NCI-H460 (cell line): ENCODE measurements at regions not wholly inside any gene's neighbourhood (a gene's known extent, or its start where the extent isn't known, plus 50 kb on each side); places are given as distances from the start of the nearest gene placed in this dataset.
"Not testable (repeated sequence)": the region's sequence is repeated elsewhere in the genome, so short reads cannot be mapped to it uniquely, and the experiment has no call there.

ENCODE experiments used
- DNase-seq: peaks from one replicate; pipeline ENCODE4 v3.0.0-alpha.2; 2016; ENCODE audit warnings: low read depth; ENCODE audit errors: extremely low read depth

DNA sequence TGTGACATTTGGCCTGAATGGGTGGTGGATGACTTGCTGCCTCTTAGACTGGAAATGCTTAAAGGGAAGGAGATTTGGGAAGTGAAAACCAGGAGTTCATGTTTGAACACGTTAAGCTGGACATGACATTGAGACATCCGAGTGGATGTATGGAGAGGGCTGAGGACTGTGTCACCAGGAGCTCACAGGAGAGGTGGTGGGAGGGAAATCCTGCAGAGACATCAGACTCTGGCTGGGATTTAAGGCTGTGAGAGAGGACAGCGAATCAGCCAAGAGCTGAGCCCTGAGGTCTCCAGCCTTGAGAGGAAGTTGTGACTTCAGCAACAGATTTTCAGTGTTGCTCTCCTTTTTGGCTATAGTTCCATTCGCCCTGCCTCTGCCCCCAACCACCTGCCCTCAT is 432.5 kb upstream of the SPATA31A3 start:
- not testable (repeated sequence) for DNase-seq

DNA sequence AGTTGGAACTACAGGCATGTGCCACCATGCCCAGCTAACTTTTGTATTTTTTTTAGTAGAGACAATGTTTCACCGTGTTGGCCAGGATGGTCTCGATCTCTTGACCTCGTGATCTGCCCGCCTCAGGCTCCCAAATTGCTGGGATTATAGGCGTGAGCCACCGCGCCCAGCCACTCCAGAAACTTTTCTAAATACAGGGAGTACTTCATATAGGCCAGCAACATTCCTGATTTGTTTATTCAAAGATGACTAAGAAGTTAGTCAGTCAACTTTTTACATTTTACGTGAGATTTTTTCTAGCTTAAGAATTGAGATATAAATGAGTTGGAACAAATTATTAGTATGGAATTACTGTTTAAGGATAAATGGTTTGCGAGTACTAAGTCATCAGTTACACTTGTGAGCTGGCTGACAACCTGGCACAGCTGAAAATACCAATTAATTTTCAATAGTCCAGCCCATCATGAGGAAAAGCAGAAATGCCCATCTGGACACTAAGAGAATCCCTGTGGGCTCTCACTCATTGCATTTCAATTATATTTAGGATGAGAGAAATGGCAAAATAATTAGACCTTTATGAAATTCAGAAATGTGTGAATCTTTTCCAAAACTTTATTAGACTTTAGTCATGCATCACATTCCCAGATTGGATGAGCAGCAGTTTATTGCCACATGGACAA is 430.8 kb upstream of the SPATA31A3 start:
- not testable (repeated sequence) for DNase-seq

DNA sequence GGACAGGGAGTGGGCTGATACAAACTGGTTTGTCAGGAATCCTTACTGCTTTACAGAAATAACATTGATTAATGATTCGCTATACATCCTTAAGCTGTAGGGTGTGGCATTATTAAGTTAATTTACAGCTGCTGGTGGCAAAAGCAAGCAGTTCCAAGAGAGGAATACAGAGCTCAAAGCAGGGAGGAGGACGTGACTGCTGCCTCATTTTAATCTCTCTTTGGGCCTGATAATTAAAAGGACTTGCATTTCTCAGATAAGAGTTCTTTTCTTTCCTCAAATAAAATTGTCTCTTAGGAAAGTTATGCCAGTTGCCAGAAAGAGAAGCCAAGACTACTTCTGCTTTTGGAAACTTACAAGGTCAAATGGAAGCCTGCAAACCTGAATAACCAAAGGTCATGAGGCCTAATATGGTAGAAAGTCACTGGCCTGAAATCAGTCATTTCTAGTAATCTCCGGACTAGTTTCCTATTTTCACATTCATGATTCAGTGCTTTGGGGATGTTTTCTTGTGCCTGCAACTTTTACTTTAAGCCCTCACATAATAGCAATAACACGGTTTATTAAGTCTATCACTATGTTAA is 426.2 kb upstream of the SPATA31A3 start:
- DNase-seq = not testable (repeated sequence)

DNA sequence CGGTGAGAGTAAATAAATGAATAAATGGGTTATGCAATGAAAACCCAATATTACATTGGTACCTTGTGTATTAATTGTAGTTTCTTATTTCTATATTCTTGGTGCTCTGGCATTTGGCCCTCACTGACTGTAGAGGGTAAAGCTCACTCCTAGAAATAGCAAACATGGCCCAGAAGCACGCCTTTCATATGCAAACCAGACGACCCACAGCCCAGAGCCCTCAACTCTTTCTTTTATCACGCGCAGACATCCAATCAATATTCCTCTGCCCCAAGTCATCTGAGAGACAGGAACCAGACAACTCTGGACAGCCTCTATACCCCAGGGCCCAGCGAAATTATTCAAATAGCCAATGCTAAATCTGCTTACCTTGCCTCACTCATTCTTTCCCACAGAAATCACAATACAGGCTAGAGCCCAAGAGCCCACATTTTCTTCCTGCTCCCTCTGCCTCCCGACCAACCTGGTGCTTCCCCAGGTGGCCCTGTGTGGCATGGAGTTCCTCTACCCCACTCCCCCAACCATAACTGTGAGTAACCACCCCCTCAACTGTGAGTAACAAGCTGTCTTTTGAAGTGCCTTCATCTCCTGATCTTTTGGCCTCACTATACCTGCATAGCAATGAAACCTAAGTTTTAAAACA is 425.1 kb upstream of the SPATA31A3 start:
- not testable (repeated sequence) for DNase-seq

DNA sequence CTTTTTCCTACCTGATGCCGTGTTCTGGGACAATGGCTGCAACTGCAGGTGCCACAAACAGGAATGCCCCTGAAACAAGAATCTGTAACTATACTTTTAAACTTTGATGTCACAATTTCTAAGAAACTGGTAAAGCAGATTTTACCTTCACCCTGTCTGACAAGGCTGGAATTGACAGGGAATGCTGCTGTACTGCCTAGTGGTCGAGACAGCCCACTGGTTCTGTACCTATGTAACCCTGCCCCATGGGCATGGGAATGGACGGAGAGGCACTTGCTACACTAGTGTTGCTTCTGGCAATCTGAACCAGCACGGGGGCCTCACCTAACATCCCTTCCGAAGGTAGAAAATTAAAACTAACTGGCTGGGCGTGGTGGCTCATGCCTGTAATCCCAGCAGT is 424.3 kb upstream of the SPATA31A3 start:
- not testable (repeated sequence) for DNase-seq

DNA sequence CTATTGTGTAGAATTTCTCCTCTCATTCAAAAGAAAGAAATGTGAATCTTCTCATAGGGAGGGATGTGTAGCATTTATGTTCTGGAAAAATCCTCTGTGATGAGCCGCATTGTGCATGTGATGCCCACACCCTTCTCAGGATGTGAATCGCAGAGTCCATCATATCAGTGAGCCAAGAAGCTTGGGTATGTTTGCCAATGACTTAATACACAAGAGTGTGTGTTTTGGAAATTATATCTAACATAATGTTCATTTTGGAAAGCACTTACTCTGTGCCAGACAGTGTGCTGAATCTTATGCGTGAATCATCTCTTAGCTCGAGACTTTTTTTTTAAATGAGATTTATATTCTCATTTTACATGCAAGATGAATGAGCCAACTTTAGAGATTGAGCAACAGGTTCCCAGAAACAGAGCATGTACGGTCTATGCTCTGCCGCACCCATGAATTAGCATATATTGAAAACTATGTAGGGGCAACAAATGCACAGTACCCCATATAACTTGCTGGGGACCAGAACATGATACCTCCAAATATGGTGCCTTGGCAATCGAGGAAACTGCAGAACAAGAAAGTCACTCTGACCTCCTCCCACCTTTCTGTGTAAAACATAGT is 418.4 kb upstream of the SPATA31A3 start:
- not testable (repeated sequence) for DNase-seq

DNA sequence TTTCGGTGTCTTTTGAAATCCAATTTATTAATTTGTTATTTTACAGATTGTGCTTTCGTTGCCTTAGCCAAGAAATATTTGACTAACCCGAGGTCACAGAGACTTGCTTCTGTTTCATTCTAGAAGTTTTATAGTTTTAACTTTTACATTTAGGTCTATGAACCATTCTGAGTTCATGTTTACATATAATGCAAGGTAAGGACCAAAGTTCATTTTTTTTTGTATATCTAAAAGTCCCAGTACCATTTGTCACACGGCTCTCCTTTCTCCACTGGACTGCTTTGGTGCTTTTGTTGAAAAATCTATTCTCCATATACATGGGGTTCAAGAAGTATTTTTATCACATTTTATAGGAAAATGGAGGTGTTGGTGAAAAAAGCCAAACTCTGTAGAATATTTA is 411.4 kb upstream of the SPATA31A3 start:
- not testable (repeated sequence) for DNase-seq

DNA sequence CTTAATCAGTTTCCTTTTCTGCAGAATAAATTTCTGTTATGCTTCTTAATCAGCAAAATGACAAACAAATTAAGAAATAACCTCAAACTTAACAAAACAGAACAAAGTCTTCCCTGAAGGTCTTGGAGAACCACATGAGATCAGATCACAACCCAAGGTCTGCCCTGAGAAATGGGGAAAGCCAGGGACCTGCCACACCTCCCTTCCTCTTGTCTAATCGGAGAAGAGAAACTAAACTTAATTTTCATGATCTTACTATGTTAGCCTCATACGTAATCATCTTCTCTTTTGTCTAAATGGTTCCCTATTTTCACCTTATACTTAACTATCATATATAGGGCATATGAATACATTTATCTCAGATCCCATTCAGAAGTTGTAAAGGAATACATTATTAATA is 405.4 kb upstream of the SPATA31A3 start:
- not testable (repeated sequence) for DNase-seq

DNA sequence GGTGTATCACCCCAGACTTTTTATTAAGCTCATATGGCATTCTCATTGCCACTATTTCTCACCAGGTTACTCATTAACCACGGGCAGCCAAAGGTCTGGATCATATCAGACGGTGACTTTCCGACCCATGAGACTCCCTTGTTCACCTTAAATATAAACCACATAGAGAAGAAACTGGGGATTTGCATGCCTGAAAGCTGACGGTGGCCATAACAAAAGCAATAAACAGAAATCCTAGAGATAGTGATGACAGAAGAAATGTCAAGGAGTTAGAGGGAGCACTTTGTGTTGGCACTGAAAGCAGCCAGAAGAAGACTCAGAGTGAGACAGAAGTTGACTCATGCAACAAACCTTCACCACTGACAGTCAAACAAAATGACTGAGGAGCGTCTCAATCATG is 402.4 kb upstream of the SPATA31A3 start:
- DNase-seq = not testable (repeated sequence)

DNA sequence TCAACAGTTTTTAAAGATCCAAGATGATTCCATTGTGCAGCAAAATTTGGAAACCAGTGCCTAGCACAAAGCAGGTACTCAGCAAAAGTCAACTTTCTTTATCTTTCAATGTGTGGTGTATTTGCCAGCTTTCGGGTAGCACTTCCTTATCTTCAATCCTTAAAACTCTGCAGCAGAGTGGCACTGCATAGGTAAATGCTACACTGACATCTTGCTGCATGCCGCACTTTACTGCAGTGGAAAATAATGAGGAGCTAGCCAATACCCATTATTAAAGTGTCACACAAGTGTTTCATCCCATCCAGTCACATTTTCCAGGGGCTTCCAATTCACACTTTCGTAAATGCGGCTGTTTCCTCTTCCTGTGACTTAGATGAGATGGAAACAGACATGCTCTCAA is 401.7 kb upstream of the SPATA31A3 start:
- DNase-seq = not testable (repeated sequence)

DNA sequence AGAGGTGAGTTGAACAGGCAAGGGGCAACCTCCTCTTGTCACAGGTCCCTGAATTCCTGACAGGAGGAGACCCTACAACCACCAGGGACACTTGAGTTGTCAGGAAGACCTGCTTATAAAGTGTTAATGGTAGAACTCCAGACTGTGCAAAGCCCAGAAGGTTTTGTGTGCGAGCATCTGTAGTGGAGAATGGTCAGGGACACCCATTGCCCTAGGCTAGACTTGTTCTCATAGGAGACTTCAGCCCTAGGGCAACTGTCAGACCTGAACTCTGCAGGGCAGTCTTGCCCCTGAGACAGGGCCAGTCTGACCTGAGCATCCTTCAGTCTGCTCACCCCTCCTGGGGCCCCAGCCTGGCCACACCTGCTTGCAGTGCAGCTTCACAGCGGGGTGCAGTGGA is 377.3 kb upstream of the SPATA31A3 start:
- not testable (repeated sequence) for DNase-seq

DNA sequence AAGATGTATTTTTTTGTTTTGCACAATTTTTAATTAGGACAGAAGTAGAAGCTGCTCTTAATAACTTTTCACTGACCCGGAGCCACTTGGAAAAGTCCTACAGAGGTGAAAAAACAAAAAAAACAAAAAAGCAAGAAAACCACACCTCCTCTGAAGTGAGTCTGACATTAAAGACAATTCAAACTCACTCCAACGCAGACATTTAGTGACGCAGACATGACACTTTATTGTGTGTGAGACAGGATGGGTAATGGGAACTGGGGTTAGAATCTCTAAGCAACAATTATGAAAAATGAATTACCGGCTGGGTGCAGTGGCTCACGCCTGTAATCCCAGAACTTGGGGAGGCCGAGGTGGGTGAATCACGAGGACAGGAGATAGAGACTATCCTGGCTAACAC is 370.0 kb upstream of the SPATA31A3 start:
- not testable (repeated sequence) for DNase-seq

DNA sequence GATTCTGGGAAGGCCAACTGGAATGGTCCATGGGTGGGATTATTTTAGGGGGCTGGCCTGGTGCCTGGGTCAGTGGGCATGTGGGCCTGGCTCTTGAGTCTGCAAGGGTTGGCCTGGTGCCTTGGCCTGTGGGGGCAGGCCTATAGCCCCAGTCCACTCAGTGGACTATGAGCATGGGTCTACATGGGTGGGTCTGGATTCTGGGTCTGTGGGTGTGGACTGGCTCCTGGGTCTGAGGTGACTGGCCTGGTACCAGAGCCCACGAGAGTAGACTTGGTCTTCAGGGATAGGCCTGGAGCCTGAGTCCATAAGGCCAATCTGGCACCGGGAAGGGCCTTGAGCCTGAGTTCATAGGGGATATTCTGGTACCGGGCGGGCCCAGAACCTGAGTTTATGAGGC is 361.6 kb upstream of the SPATA31A3 start:
- DNase-seq = not testable (repeated sequence)

DNA sequence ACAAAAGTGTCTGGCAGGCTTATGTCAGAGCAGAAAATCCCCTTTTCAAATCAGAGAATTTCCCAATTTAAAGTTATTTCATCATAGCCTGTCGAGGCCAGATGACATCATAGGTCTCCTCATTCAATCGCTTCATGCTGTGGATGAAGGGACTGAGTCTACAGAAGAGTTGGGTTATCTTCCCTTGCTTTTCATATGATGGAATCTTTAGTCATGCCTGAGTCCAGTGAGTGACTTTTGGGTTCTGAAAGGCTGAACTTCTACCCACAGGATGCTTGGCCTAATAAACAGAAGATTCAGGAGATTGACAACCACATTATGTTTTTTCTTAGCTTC is 357.0 kb upstream of the SPATA31A3 start:
- DNase-seq = not testable (repeated sequence)

DNA sequence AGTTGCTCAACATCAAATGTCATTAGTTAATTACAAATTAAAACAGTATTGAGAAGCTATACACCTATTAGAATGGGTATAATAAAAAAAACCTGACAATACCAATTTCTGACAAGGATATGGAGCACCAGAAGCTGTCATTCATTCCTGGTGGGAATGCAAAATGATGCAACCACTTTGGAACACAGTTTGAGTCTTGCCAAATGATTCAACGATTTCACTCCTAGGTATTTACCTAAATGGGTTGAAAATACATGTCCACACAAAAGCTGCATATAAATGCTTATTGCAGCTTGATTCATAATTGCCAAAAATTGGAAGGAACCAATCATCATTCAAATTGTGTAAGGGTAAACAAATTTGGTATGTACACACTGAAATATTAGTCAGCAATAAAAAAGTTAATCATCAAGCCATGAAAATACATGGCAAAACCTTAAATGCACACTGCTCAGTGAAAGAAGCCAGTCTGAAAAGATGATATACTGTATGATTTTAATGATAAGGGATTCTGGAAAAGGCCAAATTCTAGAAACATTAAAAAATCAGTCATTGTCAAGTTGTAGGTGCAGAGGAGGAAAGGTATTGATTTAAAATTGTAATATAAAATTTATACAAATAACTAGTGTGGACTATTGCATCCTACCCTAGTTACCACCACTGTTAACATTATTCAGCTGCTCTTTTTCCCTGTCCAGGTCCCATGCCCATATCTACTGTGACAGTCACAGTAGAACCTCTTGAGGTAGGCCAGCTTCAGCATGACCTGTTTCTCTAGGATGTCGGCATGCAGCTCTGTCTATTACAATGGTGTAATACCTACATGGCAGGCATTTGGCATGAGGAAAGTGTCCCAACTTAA is 356.4 kb upstream of the SPATA31A3 start:
- not testable (repeated sequence) for DNase-seq

DNA sequence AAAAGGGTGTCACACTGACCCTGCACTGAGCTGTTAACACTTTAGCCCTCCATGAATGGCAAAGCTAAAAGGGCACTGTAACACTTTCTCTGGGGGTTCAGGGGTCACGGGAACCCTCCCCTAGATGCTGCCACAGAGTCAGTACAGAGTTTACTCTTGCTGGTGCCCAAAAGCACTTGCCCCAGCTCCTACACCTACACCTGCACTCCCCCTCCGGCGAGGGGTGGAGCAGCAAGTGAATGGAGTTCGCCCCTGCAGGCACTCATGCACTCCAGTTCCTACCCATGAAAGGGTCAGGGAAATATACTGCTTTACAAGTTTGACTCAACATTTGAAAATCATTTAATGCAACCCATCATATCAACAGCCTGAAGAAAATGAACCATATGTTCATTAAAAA is 355.7 kb upstream of the SPATA31A3 start:
- DNase-seq = not testable (repeated sequence)

DNA sequence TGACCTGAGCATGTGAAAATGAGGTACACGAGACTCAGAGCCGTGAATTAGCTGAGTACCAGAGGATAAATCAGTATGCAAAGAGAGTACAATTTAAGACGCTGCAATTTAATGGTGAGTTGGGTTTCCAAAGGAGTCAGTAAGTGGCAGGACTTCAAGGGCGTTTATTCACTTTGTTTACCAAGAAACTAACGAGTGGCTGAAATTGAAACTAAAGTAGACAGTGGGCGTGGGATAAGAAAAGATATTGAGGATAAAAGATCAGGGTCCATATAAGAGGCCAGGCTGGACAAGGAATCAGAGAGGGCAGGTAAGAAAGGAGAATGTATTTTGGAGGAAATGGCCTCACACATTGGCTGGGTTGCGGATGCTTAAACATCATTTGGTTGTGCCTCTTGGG is 346.9 kb upstream of the SPATA31A3 start:
- not testable (repeated sequence) for DNase-seq

DNA sequence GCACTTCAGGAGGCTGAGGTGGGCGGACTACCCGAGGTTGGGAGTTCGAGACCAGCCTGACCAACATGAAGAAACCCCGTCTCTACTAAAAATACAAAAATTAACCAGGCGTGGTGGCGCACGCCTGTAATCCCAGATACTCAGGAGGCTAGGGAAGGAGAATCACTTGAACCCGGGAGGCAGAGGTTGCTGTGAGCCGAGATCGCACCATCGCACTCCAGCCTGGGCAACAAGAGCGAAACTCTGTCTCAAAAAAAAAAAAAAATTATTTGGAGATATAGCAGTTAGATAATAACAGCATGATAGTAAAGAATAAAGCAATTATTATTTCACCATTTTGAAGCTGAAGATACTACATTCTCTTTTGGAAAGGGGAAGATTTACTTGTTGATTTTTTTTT is 345.9 kb upstream of the SPATA31A3 start:
- not testable (repeated sequence) for DNase-seq

DNA sequence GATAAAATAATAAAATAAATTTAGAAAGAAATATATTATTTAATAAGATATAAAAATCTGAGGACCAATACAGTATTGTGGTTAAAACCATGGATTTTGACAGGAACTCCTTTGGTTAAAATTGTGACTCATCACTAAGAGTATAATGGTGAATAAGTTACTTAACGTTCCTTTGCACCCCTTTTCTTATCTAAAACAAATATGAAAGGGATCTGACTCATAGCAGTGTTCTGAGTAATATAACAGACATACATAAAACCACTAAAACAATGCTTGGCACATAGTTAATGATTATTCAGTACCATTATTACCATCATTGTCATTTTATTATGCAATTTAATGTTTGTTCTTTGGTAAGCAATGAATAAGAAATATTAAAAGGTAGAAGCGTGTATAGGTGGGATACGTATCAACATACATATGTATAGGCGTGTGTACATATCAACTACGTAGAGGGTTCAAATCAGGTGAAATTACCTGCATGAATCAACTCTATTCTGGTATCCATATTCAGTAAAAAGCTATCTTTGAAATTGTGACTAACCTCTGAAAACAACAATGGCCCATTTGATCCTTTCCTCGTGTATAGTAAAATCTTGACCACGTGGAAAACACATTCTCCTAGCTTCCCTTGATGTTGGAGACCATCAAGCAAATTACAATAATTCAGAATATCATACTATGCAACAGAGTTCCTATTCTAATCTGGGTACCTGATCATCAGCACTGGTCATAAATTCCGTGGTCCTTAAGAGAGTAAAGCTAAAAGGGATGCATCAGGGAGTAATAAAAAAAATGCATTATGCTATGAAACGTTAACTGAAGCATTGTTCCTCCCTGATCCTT is 342.6 kb upstream of the SPATA31A3 start:
- not testable (repeated sequence) for DNase-seq

DNA sequence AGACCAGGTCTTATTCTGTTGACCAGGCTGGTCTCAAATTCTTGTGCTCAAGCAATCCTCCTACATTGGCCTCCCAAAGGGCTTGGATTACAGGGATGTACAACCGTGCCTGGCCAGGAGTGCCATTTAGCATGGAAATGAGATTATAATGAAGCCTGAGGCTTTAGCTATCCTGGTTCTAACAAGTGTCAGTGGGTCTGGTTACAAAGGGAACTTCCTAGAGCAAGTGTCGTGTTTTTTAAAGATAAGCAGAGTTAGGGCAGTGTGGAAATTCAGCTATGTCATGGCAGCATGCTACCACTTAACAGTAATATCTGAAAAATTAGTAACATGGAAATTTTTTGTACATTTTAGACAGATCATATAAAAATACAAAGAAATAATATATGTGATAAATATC is 339.3 kb upstream of the SPATA31A3 start:
- not testable (repeated sequence) for DNase-seq
